DMS 273 (cell line): ENCODE measurements at regions not wholly inside any gene's neighbourhood (a gene's known extent, or its start where the extent isn't known, plus 50 kb on each side); places are given as distances from the start of the nearest gene placed in this dataset.
"Not testable (repeated sequence)": the region's sequence is repeated elsewhere in the genome, so short reads cannot be mapped to it uniquely, and the experiment has no call there.

Experiments
- DNase-seq: peaks from one replicate; lab custom pipeline; 2025; ENCODE audit not compliant: unreplicated experiment; lab: John Stamatoyannopoulos, UW

- no peak for DNase-seq
Observed at GRCh38 chr1:177429234-177429633, 258.5 kb downstream of the BRINP2 start.

GRCh38 chr1:177427811-177428210, 257.1 kb downstream of the BRINP2 start:
- no peak for DNase-seq

- DNase-seq, result no peak
Observed at GRCh38 chr1:177426497-177426896, 255.7 kb downstream of the BRINP2 start.

GRCh38 chr1:177425199-177425598, 254.4 kb downstream of the BRINP2 start:
- no peak for DNase-seq

- no peak for DNase-seq
Observed at GRCh38 chr1:177424744-177425143, 254.0 kb downstream of the BRINP2 start.

- DNase-seq, result no peak
Observed at GRCh38 chr1:177423090-177423489, 252.3 kb downstream of the BRINP2 start.

GRCh38 chr1:177413982-177414596, 243.3 kb downstream of the BRINP2 start:
- DNase-seq, result no peak

- DNase-seq, result no peak
Observed at GRCh38 chr1:177411381-177411780, 240.6 kb downstream of the BRINP2 start.

- no peak for DNase-seq
Observed at GRCh38 chr1:177410179-177410766, 239.5 kb downstream of the BRINP2 start.

- not testable (repeated sequence) for DNase-seq
Observed at GRCh38 chr1:177406323-177406722, 235.6 kb downstream of the BRINP2 start.

- DNase-seq, result no peak
Observed at GRCh38 chr1:177392336-177392735, 221.6 kb downstream of the BRINP2 start.

- no peak for DNase-seq
Observed at GRCh38 chr1:177385760-177386698, 215.3 kb downstream of the BRINP2 start.

GRCh38 chr1:177384461-177384860, 213.7 kb downstream of the BRINP2 start:
- DNase-seq, result no peak

GRCh38 chr1:177383715-177384114, 213.0 kb downstream of the BRINP2 start:
- DNase-seq, result no peak

- no peak for DNase-seq
Observed at GRCh38 chr1:177377866-177378265, 207.1 kb downstream of the BRINP2 start.

GRCh38 chr1:177368255-177368654, 197.5 kb downstream of the BRINP2 start:
- no peak for DNase-seq

- no peak for DNase-seq
Observed at GRCh38 chr1:177366091-177366490, 195.3 kb downstream of the BRINP2 start.

GRCh38 chr1:177360791-177361190, 190.0 kb downstream of the BRINP2 start:
- no peak for DNase-seq

GRCh38 chr1:177356674-177357435, 186.1 kb downstream of the BRINP2 start:
- no peak for DNase-seq

- DNase-seq, result peak; percentile 32
Observed at GRCh38 chr1:177355575-177355974, 184.8 kb downstream of the BRINP2 start.

GRCh38 chr1:177354247-177354646, 183.5 kb downstream of the BRINP2 start:
- no peak for DNase-seq
